ENCODE measurements at regions not wholly inside any gene's neighbourhood (a gene's known extent, or its start where the extent isn't known, plus 50 kb on each side); places are given as distances from the start of the nearest gene placed in this dataset.
"Not testable (repeated sequence)": the region's sequence is repeated elsewhere in the genome, so short reads cannot be mapped to it uniquely, and the experiment has no call there.

DNA sequence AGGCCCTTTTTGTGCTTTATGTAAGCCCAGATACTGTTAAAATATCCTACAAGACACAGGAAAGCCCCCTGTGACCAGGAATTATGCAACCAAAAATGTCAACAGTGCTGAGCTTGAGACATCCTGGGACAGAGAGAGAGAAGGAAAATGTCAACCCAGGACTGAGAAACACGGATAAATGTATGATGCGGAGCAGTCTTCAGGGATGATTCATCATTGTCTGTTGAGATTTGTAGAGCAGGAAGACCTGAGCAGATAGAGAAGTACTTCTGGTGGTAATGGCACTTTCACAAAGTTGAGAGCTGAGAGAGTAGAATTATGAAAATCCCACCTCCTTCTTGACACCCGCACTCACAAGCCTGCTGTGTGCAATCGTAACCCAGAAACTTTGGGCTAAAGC is 330.1 kb upstream of the FRG1 start:
- TF ChIP-seq, protein P1, sequence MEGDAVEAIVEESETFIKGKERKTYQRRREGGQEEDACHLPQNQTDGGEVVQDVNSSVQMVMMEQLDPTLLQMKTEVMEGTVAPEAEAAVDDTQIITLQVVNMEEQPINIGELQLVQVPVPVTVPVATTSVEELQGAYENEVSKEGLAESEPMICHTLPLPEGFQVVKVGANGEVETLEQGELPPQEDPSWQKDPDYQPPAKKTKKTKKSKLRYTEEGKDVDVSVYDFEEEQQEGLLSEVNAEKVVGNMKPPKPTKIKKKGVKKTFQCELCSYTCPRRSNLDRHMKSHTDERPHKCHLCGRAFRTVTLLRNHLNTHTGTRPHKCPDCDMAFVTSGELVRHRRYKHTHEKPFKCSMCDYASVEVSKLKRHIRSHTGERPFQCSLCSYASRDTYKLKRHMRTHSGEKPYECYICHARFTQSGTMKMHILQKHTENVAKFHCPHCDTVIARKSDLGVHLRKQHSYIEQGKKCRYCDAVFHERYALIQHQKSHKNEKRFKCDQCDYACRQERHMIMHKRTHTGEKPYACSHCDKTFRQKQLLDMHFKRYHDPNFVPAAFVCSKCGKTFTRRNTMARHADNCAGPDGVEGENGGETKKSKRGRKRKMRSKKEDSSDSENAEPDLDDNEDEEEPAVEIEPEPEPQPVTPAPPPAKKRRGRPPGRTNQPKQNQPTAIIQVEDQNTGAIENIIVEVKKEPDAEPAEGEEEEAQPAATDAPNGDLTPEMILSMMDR (IDR thresholded peaks at IDR 0.05): not testable (repeated sequence)
- not testable (repeated sequence) for TF ChIP-seq POLR2AphosphoS5, POLR2A, EP300 (IDR thresholded peaks at IDR 0.05)
